ENCODE measurements at regions not wholly inside any gene's neighbourhood (a gene's known extent, or its start where the extent isn't known, plus 50 kb on each side); places are given as distances from the start of the nearest gene placed in this dataset.

DNA sequence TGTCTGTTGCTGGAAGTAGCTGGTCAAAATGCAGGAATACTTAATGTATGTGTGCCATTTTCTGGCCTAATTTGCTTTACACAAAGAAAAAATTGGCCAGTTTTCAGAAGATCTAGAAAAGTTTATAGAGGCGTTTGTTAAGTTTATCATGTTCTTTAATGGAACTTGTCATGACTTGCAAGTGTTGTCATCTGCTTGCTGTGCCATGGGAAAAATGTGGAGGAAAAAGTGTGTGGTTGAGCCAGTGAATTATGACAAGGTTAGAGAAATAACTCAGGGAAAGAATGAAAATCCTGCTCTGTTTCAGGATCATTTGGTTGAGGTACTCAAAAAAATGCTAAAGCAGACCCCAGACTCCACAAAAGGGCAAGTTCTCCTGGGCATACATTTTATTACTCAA lies 301.6 kb upstream of the CDH2 start:
- TF ChIP-seq, protein P1, sequence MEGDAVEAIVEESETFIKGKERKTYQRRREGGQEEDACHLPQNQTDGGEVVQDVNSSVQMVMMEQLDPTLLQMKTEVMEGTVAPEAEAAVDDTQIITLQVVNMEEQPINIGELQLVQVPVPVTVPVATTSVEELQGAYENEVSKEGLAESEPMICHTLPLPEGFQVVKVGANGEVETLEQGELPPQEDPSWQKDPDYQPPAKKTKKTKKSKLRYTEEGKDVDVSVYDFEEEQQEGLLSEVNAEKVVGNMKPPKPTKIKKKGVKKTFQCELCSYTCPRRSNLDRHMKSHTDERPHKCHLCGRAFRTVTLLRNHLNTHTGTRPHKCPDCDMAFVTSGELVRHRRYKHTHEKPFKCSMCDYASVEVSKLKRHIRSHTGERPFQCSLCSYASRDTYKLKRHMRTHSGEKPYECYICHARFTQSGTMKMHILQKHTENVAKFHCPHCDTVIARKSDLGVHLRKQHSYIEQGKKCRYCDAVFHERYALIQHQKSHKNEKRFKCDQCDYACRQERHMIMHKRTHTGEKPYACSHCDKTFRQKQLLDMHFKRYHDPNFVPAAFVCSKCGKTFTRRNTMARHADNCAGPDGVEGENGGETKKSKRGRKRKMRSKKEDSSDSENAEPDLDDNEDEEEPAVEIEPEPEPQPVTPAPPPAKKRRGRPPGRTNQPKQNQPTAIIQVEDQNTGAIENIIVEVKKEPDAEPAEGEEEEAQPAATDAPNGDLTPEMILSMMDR (IDR thresholded peaks at IDR 0.05): no peak
- TF ChIP-seq, protein P2, sequence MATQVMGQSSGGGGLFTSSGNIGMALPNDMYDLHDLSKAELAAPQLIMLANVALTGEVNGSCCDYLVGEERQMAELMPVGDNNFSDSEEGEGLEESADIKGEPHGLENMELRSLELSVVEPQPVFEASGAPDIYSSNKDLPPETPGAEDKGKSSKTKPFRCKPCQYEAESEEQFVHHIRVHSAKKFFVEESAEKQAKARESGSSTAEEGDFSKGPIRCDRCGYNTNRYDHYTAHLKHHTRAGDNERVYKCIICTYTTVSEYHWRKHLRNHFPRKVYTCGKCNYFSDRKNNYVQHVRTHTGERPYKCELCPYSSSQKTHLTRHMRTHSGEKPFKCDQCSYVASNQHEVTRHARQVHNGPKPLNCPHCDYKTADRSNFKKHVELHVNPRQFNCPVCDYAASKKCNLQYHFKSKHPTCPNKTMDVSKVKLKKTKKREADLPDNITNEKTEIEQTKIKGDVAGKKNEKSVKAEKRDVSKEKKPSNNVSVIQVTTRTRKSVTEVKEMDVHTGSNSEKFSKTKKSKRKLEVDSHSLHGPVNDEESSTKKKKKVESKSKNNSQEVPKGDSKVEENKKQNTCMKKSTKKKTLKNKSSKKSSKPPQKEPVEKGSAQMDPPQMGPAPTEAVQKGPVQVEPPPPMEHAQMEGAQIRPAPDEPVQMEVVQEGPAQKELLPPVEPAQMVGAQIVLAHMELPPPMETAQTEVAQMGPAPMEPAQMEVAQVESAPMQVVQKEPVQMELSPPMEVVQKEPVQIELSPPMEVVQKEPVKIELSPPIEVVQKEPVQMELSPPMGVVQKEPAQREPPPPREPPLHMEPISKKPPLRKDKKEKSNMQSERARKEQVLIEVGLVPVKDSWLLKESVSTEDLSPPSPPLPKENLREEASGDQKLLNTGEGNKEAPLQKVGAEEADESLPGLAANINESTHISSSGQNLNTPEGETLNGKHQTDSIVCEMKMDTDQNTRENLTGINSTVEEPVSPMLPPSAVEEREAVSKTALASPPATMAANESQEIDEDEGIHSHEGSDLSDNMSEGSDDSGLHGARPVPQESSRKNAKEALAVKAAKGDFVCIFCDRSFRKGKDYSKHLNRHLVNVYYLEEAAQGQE (IDR thresholded peaks at IDR 0.05; ENCODE audit: insufficient read depth in 1 of 2, low read depth in 2 of 2, low read length in 1 of 2): no peak
- TF ChIP-seq POLR2AphosphoS5 (IDR thresholded peaks at IDR 0.05; ENCODE audit: low read depth, low read length): no peak
- no peak for TF ChIP-seq SIN3A (IDR thresholded peaks at IDR 0.05; ENCODE audit: borderline replicate concordance, insufficient read depth, low read depth, low read length)
- TF ChIP-seq TCF7L2 (IDR thresholded peaks at IDR 0.05; ENCODE audit: low read depth, low read length): no peak

Data from Panc1 (cell line).